ENCODE measurements at regions not wholly inside any gene's neighbourhood (a gene's known extent, or its start where the extent isn't known, plus 50 kb on each side); places are given as distances from the start of the nearest gene placed in this dataset.

DNA sequence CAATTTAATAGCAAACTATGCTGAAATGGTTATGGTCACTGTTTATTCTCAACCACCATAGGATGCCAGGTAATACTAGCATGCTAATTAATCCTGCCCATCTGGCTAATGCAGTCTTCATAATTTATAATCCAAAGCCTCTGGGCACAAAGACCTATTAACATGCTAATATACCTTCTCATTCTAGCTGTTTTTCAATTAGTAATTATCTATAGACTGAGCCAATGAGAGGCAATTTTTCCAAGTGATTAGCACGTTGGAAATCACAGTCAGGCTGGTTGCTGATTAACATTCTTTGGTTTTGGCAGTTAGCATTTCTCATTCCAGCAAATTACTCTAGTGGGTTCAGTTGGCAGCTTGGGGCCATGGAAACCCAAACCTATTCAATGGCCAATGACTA is 357.2 kb downstream of the SEC23A start:
- WGBS (ENCODE audit: insufficient coverage, low coverage, missing lambda C conversion rate) = 0% methylated on average over 1 of the region's 1 CpG
- H3K79me2 ChIP-seq (ENCODE audit: control insufficient read depth, insufficient read depth, low read length) = no peaks in the 10 kb centered on the region
- no peak overlapping the region for H3K4me3 ChIP-seq
- H3K27ac ChIP-seq (ENCODE audit: extremely low read depth, low read depth, low read length) = no peak overlapping the region
- H3K36me3 ChIP-seq (ENCODE audit: control insufficient read depth, insufficient read depth, low read length) = no peaks in the 10 kb centered on the region
- H3K9ac ChIP-seq (ENCODE audit: insufficient read depth in 1 of 2, low read depth in 2 of 2, low read length in 2 of 2) = no peak overlapping the region
- BruUV-seq (replicated peaks) = no TSS peak
- H3K9me3 ChIP-seq (replicated peaks; ENCODE audit: control insufficient read depth, insufficient read depth, low read depth, low read length) = no peaks in the 10 kb centered on the region
- no peak overlapping the region for H3K4me2 ChIP-seq (ENCODE audit: insufficient read depth, low read length)
- in situ Hi-C loops (cut with MboI) (no loop called here), intact Hi-C loops (cut with micrococcal nuclease) (no loop called here)
- no peaks in the 10 kb centered on the region for H4K20me1 ChIP-seq (replicated peaks; ENCODE audit: control insufficient read depth, insufficient read depth, low read length)
- H3K4me1 ChIP-seq (replicated peaks in 1 of 2; ENCODE audit: control insufficient read depth in 2 of 2, insufficient read depth in 2 of 2, low read length in 2 of 2) = no peaks in the 10 kb centered on the region
- no peak for FAIRE-seq
- no peaks in the 10 kb centered on the region for H3K9me1 ChIP-seq (ENCODE audit: control insufficient read depth, insufficient read depth, low read length)
- DNase-seq (ENCODE audit: extremely low read depth in 1 of 4, low spot score in 3 of 4) = no peak
- ATAC-seq = no peak
- POLR2A ChIA-PET = interaction anchor here (0.6 kb wide), 1 partner anchor 15 kb away, joined by 3 read pairs; no protein-coding TSS in a partner anchor
- no peaks in the 10 kb centered on the region for H3K27me3 ChIP-seq (ENCODE audit: control insufficient read depth in 2 of 2, insufficient read depth in 2 of 2, low read length in 2 of 2)
- no peak overlapping the region for H2AFZ ChIP-seq (ENCODE audit: low read depth, low read length)
- CTCF ChIA-PET (ENCODE audit: low intra/inter-chr PET ratio) = no interaction called here
- TF ChIP-seq HIVEP1 (CRISPR knock-in tag; IDR thresholded peaks at IDR 0.05) = no peak
- no peak for TF ChIP-seq DNMT1 (IDR thresholded peaks at IDR 0.05)
- no peak for TF ChIP-seq BRF1 (IDR thresholded peaks at IDR 0.05; ENCODE audit: borderline replicate concordance, extremely low read depth, insufficient read length)
- no peak for TF ChIP-seq SP2 (IDR thresholded peaks at IDR 0.05; ENCODE audit: extremely low read depth, low read depth, low read length, poor library complexity, severe bottlenecking)
- no peak for TF ChIP-seq ZFPM2 (CRISPR knock-in tag; IDR thresholded peaks at IDR 0.05)
- TF ChIP-seq, protein P1, sequence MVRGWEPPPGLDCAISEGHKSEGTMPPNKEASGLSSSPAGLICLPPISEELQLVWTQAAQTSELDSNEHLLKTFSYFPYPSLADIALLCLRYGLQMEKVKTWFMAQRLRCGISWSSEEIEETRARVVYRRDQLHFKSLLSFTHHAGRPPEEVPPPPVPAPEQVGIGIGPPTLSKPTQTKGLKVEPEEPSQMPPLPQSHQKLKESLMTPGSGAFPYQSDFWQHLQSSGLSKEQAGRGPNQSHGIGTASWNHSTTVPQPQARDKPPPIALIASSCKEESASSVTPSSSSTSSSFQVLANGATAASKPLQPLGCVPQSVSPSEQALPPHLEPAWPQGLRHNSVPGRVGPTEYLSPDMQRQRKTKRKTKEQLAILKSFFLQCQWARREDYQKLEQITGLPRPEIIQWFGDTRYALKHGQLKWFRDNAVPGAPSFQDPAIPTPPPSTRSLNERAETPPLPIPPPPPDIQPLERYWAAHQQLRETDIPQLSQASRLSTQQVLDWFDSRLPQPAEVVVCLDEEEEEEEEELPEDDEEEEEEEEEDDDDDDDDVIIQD (CRISPR knock-in tag; IDR thresholded peaks at IDR 0.05) = no peak
- no peak for TF ChIP-seq FOXK2 (conservative IDR thresholded peaks at IDR 0.05 in 1 of 2, IDR thresholded peaks at IDR 0.05 in 1 of 2; ENCODE audit: low read depth in 2 of 2)
- TF ChIP-seq STAT6 (CRISPR knock-in tag; IDR thresholded peaks at IDR 0.05) = no peak
- TF ChIP-seq, protein P2, sequence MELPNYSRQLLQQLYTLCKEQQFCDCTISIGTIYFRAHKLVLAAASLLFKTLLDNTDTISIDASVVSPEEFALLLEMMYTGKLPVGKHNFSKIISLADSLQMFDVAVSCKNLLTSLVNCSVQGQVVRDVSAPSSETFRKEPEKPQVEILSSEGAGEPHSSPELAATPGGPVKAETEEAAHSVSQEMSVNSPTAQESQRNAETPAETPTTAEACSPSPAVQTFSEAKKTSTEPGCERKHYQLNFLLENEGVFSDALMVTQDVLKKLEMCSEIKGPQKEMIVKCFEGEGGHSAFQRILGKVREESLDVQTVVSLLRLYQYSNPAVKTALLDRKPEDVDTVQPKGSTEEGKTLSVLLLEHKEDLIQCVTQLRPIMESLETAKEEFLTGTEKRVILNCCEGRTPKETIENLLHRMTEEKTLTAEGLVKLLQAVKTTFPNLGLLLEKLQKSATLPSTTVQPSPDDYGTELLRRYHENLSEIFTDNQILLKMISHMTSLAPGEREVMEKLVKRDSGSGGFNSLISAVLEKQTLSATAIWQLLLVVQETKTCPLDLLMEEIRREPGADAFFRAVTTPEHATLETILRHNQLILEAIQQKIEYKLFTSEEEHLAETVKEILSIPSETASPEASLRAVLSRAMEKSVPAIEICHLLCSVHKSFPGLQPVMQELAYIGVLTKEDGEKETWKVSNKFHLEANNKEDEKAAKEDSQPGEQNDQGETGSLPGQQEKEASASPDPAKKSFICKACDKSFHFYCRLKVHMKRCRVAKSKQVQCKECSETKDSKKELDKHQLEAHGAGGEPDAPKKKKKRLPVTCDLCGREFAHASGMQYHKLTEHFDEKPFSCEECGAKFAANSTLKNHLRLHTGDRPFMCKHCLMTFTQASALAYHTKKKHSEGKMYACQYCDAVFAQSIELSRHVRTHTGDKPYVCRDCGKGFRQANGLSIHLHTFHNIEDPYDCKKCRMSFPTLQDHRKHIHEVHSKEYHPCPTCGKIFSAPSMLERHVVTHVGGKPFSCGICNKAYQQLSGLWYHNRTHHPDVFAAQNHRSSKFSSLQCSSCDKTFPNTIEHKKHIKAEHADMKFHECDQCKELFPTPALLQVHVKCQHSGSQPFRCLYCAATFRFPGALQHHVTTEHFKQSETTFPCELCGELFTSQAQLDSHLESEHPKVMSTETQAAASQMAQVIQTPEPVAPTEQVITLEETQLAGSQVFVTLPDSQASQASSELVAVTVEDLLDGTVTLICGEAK (IDR thresholded peaks at IDR 0.05) = no peak
- TF ChIP-seq, protein P2 (CRISPR knock-in tag; IDR thresholded peaks at IDR 0.05) = no peak
